Esophagus muscularis mucosa (tissue), 4 donors: ENCODE measurements at regions not wholly inside any gene's neighbourhood (a gene's known extent, or its start where the extent isn't known, plus 50 kb on each side); places are given as distances from the start of the nearest gene placed in this dataset.

Experiments
- DNase-seq: peaks from one replicate; pipeline ENCODE4 v3.0.0-alpha.2; 2017; ENCODE audit errors: extremely low spot score
- H3K27ac ChIP-seq, 4 donors: fragments of 200-600 bp; sonication (generic); replicated peaks in 1 of 4; 1 replicate in 3 of 4; 2 replicates in 1 of 4; pipeline ENCODE4 v1.5.1; 2016 to 2019; ENCODE audit warnings: mild to moderate bottlenecking in 1 of 4
- H3K27me3 ChIP-seq, 4 donors: fragments of 200-600 bp; sonication (generic); one replicate each; pipeline versions ENCODE4 v1.5.1 to v1.6.0; 2016 to 2019
- H3K36me3 ChIP-seq, 4 donors: fragments of 200-600 bp; sonication (generic); one replicate each; pipeline ENCODE4 v1.5.1; 2016 to 2019
- H3K4me1 ChIP-seq, 4 donors: fragments of 200-600 bp; sonication (generic); one replicate each; pipeline ENCODE4 v1.5.1; 2016 to 2019
- H3K4me3 ChIP-seq, 4 donors: fragments of 200-600 bp; sonication (generic); 1 replicate in 2 of 4; 2 replicates in 2 of 4; pipeline ENCODE4 v1.5.1; 2016 to 2019; ENCODE audit warnings: mild to moderate bottlenecking in 4 of 4, moderate library complexity in 1 of 4
- H3K9me3 ChIP-seq, 4 donors: fragments of 200-600 bp; sonication (generic); 1 replicate in 3 of 4; 2 replicates in 1 of 4; pipeline ENCODE4 v1.5.1; 2016 to 2019
- EP300 ChIP-seq: sonication (generic); formaldehyde crosslinking; IDR thresholded peaks from one replicate; pipeline ENCODE4 v1.6.1; 2017; ENCODE audit warnings: antibody characterized with exemption
- POLR2A ChIP-seq: fragments of 450-650 bp; IDR thresholded peaks from one replicate; pipeline ENCODE4 v1.6.1; 2017; ENCODE audit warnings: antibody characterized with exemption, moderate library complexity, mild to moderate bottlenecking, low read depth
- POLR2AphosphoS5 ChIP-seq, 2 donors: sonication (generic); formaldehyde crosslinking; IDR thresholded peaks; one replicate each; pipeline ENCODE4 v1.6.1; 2017; ENCODE audit warnings: antibody characterized with exemption in 2 of 2
- WGBS: methylation state at CpG from one replicate; pipeline ENCODE4 v1.1.5; 2018; 5-methylcytosine and 5-hydroxymethylcytosine counted together
- intact Hi-C: fragments of 100-400 bp; cut with DNase I; formaldehyde crosslinking; loops from one replicate; pipeline ENCODE4 v1.15.1; 2023
- TF ChIP-seq, protein P1 (sequence below), 3 experiments: fragments of 200-600 bp in 2 of 3; fragments of 450-650 bp in 1 of 3; sonication (generic) in 2 of 3; IDR thresholded peaks; one replicate each; pipeline ENCODE4 v1.5.1; 2017 to 2019; ENCODE audit warnings: antibody characterized with exemption in 3 of 3, mild to moderate bottlenecking in 2 of 3, moderate library complexity in 1 of 3

DNA sequence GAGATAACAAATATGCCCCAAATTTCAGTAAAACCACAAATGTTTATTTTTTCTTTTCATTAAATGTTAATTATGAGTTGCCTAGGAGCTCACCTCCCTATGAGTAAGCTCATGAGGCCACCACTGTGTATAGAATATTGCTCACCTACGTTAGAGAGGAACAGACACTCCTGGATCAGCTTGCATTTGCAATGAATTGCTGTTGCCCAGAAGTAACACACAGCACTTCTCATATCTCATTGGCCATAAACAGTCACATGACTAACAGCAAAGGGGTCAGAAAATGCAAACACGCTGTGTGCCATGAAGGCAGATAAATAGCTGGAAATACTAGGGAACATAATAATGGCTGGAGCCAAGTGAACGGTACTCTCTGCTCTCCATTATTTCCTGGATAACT lies 89.0 kb upstream of the GALNT5 start:
- Histone ChIP-seq H3K4me1 (peaks cover 6 to 9% (median 7%) of the 10 kb centered on the region in 4 donors), H3K27ac (no peak overlapping the region), H3K27me3 (no peaks in the 10 kb centered on the region), H3K36me3 (no peaks in the 10 kb centered on the region), H3K4me3 (no peak overlapping the region), H3K9me3 (peaks cover 0 to 7% (median 0%) of the 10 kb centered on the region in 4 donors)
- intact Hi-C loops: no loop called here
- WGBS: 81% methylated on average over 3 of the region's 3 CpGs
- no peak for DNase-seq
- TF ChIP-seq EP300 (no peak), POLR2A (no peak), POLR2AphosphoS5 (IDR thresholded peaks at IDR 0.05) (no peak)
- TF ChIP-seq, protein P1, sequence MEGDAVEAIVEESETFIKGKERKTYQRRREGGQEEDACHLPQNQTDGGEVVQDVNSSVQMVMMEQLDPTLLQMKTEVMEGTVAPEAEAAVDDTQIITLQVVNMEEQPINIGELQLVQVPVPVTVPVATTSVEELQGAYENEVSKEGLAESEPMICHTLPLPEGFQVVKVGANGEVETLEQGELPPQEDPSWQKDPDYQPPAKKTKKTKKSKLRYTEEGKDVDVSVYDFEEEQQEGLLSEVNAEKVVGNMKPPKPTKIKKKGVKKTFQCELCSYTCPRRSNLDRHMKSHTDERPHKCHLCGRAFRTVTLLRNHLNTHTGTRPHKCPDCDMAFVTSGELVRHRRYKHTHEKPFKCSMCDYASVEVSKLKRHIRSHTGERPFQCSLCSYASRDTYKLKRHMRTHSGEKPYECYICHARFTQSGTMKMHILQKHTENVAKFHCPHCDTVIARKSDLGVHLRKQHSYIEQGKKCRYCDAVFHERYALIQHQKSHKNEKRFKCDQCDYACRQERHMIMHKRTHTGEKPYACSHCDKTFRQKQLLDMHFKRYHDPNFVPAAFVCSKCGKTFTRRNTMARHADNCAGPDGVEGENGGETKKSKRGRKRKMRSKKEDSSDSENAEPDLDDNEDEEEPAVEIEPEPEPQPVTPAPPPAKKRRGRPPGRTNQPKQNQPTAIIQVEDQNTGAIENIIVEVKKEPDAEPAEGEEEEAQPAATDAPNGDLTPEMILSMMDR (IDR thresholded peaks at IDR 0.05): no peak

DNA sequence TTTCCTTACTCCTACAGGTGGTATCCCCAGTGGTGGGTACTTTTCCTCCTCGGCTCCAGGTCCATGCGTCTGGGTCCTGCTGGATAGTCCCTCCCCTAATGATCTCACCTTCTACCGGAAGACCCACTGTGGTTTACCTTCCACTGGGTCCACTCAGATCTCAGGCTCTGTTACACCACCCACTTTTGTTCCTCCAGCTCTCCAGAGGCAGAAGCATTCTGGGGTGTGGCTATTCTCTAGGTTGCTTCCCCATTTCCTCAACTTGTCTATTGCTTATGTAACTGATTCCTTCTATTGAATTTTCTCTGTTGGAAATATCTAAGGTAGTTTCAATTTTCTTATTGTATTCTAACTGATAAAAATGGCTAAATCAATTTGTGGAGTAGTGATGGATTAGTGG lies 87.6 kb upstream of the GALNT5 start:
- no peak overlapping the region for H3K27ac ChIP-seq
- peaks cover 0 to 4% (median 0%) of the 10 kb centered on the region in 4 donors for H3K9me3 ChIP-seq
- 91% methylated on average over 3 of the region's 3 CpGs for WGBS
- H3K4me1 ChIP-seq: peaks cover 9 to 20% (median 16%) of the 10 kb centered on the region in 4 donors
- no peak overlapping the region for H3K4me3 ChIP-seq
- no peaks in the 10 kb centered on the region for H3K27me3 ChIP-seq
- H3K36me3 ChIP-seq: no peaks in the 10 kb centered on the region
- TF ChIP-seq EP300: no peak
- intact Hi-C loops: no loop called here
- no peak for DNase-seq

DNA sequence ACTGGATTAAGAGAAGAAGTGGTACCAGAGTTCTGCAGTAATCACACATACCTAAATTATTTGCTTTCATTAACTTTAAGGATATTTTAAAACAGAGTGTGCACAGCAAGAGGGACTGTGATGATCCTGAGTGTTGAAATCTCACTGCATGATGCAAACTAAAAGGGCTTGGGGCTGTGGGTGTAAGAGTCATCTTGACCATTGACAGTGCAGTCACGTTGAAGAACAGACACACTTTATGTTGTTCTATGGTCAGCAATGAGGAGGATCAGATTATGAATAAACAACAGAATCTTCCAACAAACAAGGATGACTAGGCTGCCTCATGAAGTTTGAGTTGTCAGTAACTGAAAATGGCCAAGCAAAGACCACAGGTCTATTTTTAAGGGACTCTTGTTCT lies 87.2 kb upstream of the GALNT5 start:
- no peak overlapping the region for H3K27ac ChIP-seq
- H3K4me3 ChIP-seq: no peak overlapping the region
- no peaks in the 10 kb centered on the region for H3K36me3 ChIP-seq
- WGBS: 83% methylated on average over 1 of the region's 1 CpG
- peaks cover 9 to 20% (median 16%) of the 10 kb centered on the region in 4 donors for H3K4me1 ChIP-seq
- intact Hi-C loops: no loop called here
- TF ChIP-seq, protein P1 (IDR thresholded peaks at IDR 0.05): no peak
- no peak for TF ChIP-seq POLR2AphosphoS5 (IDR thresholded peaks at IDR 0.05)
- no peak for TF ChIP-seq EP300
- no peak for TF ChIP-seq POLR2A
- no peaks in the 10 kb centered on the region for H3K27me3 ChIP-seq
- no peak for DNase-seq
- H3K9me3 ChIP-seq: no peaks in the 10 kb centered on the region

DNA sequence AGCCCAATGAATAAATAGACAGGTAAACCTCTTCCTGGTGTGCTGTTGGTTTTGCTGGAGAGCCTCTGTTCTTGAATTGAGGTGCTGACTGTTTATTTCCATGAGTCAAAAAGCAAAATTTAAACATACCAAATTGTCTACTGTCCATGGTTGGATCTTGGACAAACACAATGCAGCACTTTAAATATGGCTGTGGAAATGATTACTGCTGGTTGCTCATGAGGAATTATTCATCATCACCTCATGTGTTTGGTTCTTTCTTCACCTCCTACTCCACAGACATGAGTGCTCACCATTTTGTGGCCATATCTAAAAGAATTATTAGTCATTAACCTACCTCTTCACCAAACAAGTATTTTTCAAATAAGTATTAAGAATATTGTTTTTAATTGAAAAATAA lies 85.3 kb upstream of the GALNT5 start:
- TF ChIP-seq, protein P1 (IDR thresholded peaks at IDR 0.05): no peak
- TF ChIP-seq POLR2A (no peak), POLR2AphosphoS5 (IDR thresholded peaks at IDR 0.05) (no peak), EP300 (no peak)
- no peaks in the 10 kb centered on the region for H3K36me3 ChIP-seq
- DNase-seq: no peak
- no peaks in the 10 kb centered on the region for H3K27me3 ChIP-seq
- intact Hi-C loops: no loop called here
- no peak overlapping the region for H3K27ac ChIP-seq
- no peaks in the 10 kb centered on the region for H3K9me3 ChIP-seq
- H3K4me1 ChIP-seq: peaks cover 9 to 20% (median 16%) of the 10 kb centered on the region in 4 donors
- no peak overlapping the region for H3K4me3 ChIP-seq

DNA sequence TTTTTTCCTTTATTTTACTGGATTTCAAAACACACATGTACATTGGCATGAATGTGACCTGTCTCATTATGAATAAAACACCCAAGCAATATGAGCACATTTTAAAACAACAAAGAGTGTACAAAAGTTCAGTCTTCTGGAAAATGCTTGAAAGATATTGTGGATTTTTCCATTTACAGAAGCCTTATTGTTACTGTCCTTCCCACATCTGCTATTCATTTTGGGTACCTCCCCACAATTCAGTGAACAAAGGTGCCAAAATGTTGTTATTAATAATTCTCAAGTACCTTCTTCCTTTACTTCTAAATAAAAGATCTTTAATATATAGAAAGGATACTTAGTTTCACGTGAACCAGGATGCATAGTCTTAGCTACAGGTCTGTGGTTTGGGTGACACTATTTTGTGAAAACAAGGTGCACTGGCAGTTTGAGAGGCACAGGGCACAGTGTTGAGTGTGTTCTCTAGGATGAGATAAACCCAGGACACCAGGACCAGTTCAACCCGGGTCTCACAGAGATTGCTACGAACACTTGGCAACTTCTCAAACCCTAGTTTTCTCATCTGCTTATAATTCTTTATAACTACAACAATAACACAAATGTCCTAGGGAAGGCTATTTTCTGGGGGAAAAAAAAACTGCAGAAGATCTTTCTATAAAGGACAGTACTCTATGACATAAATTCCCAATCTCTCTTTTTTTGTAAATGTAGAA lies 84.5 kb upstream of the GALNT5 start:
- Histone ChIP-seq H3K9me3 (no peaks in the 10 kb centered on the region), H3K27ac (peak overlapping the region; percentile 50 to 70 (median 64)), H3K27me3 (no peaks in the 10 kb centered on the region), H3K36me3 (no peaks in the 10 kb centered on the region), H3K4me3 (peak overlapping the region in 1 of 4 donors; percentile 11), H3K4me1 (peaks cover 9 to 20% (median 16%) of the 10 kb centered on the region in 4 donors)
- 60% methylated on average over 3 of the region's 3 CpGs for WGBS
- TF ChIP-seq, protein P1 (IDR thresholded peaks at IDR 0.05): no peak
- no peak for TF ChIP-seq EP300
- TF ChIP-seq POLR2AphosphoS5 (IDR thresholded peaks at IDR 0.05): no peak
- no peak for TF ChIP-seq POLR2A
- no peak for DNase-seq
- intact Hi-C loops: no loop called here
